Hepatocyte (in vitro differentiated cells): ENCODE measurements at regions not wholly inside any gene's neighbourhood (a gene's known extent, or its start where the extent isn't known, plus 50 kb on each side); places are given as distances from the start of the nearest gene placed in this dataset.

Source experiments
- CTCF ChIP-seq: fragments of 200-600 bp; sonication (generic); IDR thresholded peaks from 2 replicates; pipeline ENCODE4 v1.5.1; 2016; ENCODE audit warnings: antibody characterized with exemption, mild to moderate bottlenecking; ENCODE audit not compliant: poor library complexity
- EZH2 ChIP-seq: fragments of 200-600 bp; sonication (generic); IDR thresholded peaks from 2 replicates; pipeline ENCODE4 v1.6.1; 2016; ENCODE audit warnings: antibody characterized with exemption, mild to moderate bottlenecking, borderline replicate concordance

DNA sequence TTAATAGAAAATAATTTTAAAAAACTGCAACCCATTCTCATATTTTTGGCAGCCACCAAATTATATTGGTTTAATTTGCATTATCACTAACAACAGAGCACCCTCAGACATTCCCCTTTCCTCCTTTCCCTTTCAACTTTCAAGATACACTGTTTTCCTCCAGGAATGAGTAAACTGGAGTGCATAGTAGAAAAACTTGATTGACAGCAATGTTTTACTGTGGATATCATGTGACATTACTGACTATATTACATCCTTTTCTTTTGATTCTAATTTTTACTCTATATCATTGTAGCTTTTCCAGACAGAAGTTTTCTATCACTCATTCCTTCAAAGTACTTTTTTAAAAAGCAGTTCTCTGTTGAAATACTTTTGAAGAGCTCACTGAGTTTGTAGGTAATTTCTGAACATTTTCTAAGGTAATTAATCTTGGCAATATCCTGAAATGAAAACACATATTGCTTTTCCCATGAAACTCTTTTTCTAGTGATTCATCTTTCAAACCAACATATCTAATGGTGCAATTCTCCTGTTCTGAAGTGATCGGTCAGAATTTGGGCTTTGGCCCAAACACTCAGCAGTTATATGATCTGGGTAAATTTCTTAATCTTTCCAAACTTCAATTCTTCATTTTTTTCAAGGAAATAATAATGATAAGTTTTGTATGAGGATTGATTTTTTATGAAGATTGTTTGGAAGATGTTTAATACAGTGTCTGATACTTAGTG lies 920.4 kb upstream of the EPHA5 start:
- TF ChIP-seq CTCF (no peak), EZH2 (no peak)
